RWPE1 (cell line): ENCODE measurements at regions not wholly inside any gene's neighbourhood (a gene's known extent, or its start where the extent isn't known, plus 50 kb on each side); places are given as distances from the start of the nearest gene placed in this dataset.

ENCODE experiments used
- CTCF ChIA-PET: fragments of 350-600 bp; sonication (Branson Sonifier 250); formaldehyde crosslinking; extraction: SDS; loops from one replicate; lab custom pipeline; 2021; lab: Yijun Ruan, JAX
- POLR2A ChIA-PET: fragments of 400-600 bp; formaldehyde crosslinking; extraction: SDS; loops from one replicate; lab custom pipeline; 2020; ENCODE audit warnings: antibody characterized with exemption; ENCODE audit not compliant: low non-redundant PET; lab: Yijun Ruan, JAX
- DNase-seq: peaks from one replicate; pipeline ENCODE4 v3.0.0; 2012; ENCODE audit warnings: low spot score
- H3K27ac ChIP-seq: fragments of 450-650 bp; 2 replicates; pipeline ENCODE4 v1.5.1; 2017
- TF ChIP-seq, protein P1 (sequence below): fragments of 450-650 bp; conservative IDR thresholded peaks from 2 replicates; pipeline ENCODE4 v1.5.1; 2017; ENCODE audit warnings: low read depth, mild to moderate bottlenecking

GRCh38 chr9:24460781-24461180, 84.9 kb downstream of the IZUMO3 start:
- H3K27ac ChIP-seq = no peak overlapping the region
- TF ChIP-seq, protein P1, sequence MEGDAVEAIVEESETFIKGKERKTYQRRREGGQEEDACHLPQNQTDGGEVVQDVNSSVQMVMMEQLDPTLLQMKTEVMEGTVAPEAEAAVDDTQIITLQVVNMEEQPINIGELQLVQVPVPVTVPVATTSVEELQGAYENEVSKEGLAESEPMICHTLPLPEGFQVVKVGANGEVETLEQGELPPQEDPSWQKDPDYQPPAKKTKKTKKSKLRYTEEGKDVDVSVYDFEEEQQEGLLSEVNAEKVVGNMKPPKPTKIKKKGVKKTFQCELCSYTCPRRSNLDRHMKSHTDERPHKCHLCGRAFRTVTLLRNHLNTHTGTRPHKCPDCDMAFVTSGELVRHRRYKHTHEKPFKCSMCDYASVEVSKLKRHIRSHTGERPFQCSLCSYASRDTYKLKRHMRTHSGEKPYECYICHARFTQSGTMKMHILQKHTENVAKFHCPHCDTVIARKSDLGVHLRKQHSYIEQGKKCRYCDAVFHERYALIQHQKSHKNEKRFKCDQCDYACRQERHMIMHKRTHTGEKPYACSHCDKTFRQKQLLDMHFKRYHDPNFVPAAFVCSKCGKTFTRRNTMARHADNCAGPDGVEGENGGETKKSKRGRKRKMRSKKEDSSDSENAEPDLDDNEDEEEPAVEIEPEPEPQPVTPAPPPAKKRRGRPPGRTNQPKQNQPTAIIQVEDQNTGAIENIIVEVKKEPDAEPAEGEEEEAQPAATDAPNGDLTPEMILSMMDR = no peak
- DNase-seq = no peak
- ChIA-PET POLR2A (no interaction called here), CTCF (interaction anchor here (0.6 kb wide), 1 partner anchor 460 kb away, joined by 3 read pairs; no protein-coding TSS in a partner anchor)

GRCh38 chr9:24459953-24460352, 85.7 kb downstream of the IZUMO3 start:
- no peak overlapping the region for H3K27ac ChIP-seq
- TF ChIP-seq, protein P1 = no peak
- ChIA-PET POLR2A (no interaction called here), CTCF (interaction anchor here (0.6 kb wide), 1 partner anchor 148 kb away, joined by 3 read pairs; no protein-coding TSS in a partner anchor)
- no peak for DNase-seq

- no peak overlapping the region for H3K27ac ChIP-seq
- CTCF ChIA-PET = interaction anchor here (0.6 kb wide), 1 partner anchor 1217 kb away, joined by 4 read pairs; no protein-coding TSS in a partner anchor
- TF ChIP-seq, protein P1 = no peak
- POLR2A ChIA-PET = no interaction called here
- no peak for DNase-seq
Observed at GRCh38 chr9:24451346-24451745, 94.4 kb downstream of the IZUMO3 start.

- POLR2A ChIA-PET = no interaction called here
- TF ChIP-seq, protein P1 = no peak
- H3K27ac ChIP-seq = no peak overlapping the region
- CTCF ChIA-PET = no interaction called here
- DNase-seq = no peak
Observed at GRCh38 chr9:24449976-24450375, 95.7 kb downstream of the IZUMO3 start.

DNA sequence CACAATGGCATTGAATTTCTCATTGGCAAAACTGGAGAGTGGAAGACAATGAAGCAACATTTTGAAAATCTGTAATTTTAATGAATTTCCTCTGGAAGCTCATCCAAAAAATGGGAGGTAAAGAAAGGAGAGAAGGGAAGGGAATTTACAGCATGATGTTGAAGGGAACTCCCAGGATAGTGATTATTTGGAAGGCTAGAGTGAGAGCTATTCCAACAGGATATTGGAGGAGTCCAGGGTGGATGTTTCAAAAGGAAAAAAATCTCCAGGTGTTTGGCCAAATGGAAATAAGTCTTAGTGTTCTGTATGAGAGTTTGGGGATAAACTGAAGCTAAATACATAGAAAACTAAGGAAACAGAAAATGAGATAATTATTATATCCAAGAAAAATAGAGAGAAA, 106.2 kb downstream of the IZUMO3 start:
- ChIA-PET POLR2A (no interaction called here), CTCF (no interaction called here)
- H3K27ac ChIP-seq = no peak overlapping the region
- DNase-seq = no peak
- TF ChIP-seq, protein P1 = no peak

DNA sequence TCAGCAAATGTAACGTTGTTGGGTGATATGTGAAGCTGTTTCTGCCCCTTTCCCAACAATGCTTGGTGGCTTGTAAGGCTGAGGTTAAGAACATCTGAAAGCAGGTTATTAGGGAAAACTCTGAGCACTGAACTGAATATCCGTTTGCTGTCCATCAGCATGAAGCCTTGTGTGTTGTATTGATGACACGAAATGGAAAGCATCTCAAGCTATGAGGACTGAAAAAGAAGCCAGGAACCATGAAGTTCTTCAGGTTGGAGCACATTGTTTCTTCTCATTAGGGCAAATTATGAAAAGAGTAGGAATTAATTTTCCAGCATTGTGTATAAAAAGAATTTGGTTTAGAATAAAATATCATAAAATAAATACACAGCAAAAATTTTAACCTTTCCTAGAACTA, 106.8 kb downstream of the IZUMO3 start:
- no peak for DNase-seq
- H3K27ac ChIP-seq = no peak overlapping the region
- TF ChIP-seq, protein P1 = no peak
- POLR2A ChIA-PET = no interaction called here
- CTCF ChIA-PET = no interaction called here
